GM21528 (cell line): ENCODE measurements at regions not wholly inside any gene's neighbourhood (a gene's known extent, or its start where the extent isn't known, plus 50 kb on each side); places are given as distances from the start of the nearest gene placed in this dataset.

Experiments
- ATAC-seq: cut with Tn5 transposase; IDR thresholded peaks from one replicate; pipeline ENCODE4 v1.9.1; 2021; ENCODE audit warnings: mild to moderate bottlenecking, moderate library complexity; ENCODE audit not compliant: unreplicated experiment, low FRiP score

- ATAC-seq, result no peak
These were observed 405.1 kb upstream of the SEMA6D start for GRCh38 chr15:47312161-47312560.

- ATAC-seq, result no peak
These were observed 390.6 kb upstream of the SEMA6D start for GRCh38 chr15:47326410-47327333.

GRCh38 chr15:47331829-47332393 is 385.4 kb upstream of the SEMA6D start:
- ATAC-seq, result no peak

GRCh38 chr15:47332481-47332880 is 384.8 kb upstream of the SEMA6D start:
- ATAC-seq, result no peak

GRCh38 chr15:47333734-47334133 is 383.6 kb upstream of the SEMA6D start:
- no peak for ATAC-seq

GRCh38 chr15:47334805-47335535 is 382.3 kb upstream of the SEMA6D start:
- ATAC-seq, result no peak

GRCh38 chr15:47337106-47337505 is 380.2 kb upstream of the SEMA6D start:
- no peak for ATAC-seq

- ATAC-seq, result no peak
These were observed 379.5 kb upstream of the SEMA6D start for GRCh38 chr15:47337836-47338235.

GRCh38 chr15:47338771-47339170 is 378.5 kb upstream of the SEMA6D start:
- no peak for ATAC-seq

GRCh38 chr15:47339800-47340570 is 377.3 kb upstream of the SEMA6D start:
- ATAC-seq, result no peak

GRCh38 chr15:47340571-47340920 is 376.8 kb upstream of the SEMA6D start:
- ATAC-seq, result no peak

- no peak for ATAC-seq
These were observed 368.1 kb upstream of the SEMA6D start for GRCh38 chr15:47349179-47349578.

GRCh38 chr15:47351501-47351900 is 365.8 kb upstream of the SEMA6D start:
- ATAC-seq, result no peak

- ATAC-seq, result no peak
These were observed 365.1 kb upstream of the SEMA6D start for GRCh38 chr15:47352217-47352616.

- ATAC-seq, result no peak
These were observed 361.5 kb upstream of the SEMA6D start for GRCh38 chr15:47355759-47356158.

- no peak for ATAC-seq
These were observed 361.0 kb upstream of the SEMA6D start for GRCh38 chr15:47356297-47356696.

- no peak for ATAC-seq
These were observed 358.4 kb upstream of the SEMA6D start for GRCh38 chr15:47358876-47359275.

GRCh38 chr15:47360305-47360704 is 357.0 kb upstream of the SEMA6D start:
- ATAC-seq, result no peak

- ATAC-seq, result no peak
These were observed 355.0 kb upstream of the SEMA6D start for GRCh38 chr15:47362118-47362905.

GRCh38 chr15:47363653-47364052 is 353.7 kb upstream of the SEMA6D start:
- ATAC-seq, result no peak
